GM12892 (cell line): ENCODE measurements at regions not wholly inside any gene's neighbourhood (a gene's known extent, or its start where the extent isn't known, plus 50 kb on each side); places are given as distances from the start of the nearest gene placed in this dataset.
"Not testable (repeated sequence)": the region's sequence is repeated elsewhere in the genome, so short reads cannot be mapped to it uniquely, and the experiment has no call there.

Experiments used
- POLR2A ChIP-seq: IDR thresholded peaks from 2 replicates; pipeline ENCODE4 v1.6.1; 2011; ENCODE audit warnings: low read depth, low read length, control low read depth
- POLR2AphosphoS5 ChIP-seq: IDR thresholded peaks from 2 replicates; pipeline ENCODE4 v1.6.1; 2011; ENCODE audit warnings: low read depth, low read length, control low read depth
- TAF1 ChIP-seq: IDR thresholded peaks from 2 replicates; pipeline ENCODE4 v1.6.1; 2011; ENCODE audit warnings: low read depth, mild to moderate bottlenecking, control low read depth, low read length, borderline replicate concordance

DNA sequence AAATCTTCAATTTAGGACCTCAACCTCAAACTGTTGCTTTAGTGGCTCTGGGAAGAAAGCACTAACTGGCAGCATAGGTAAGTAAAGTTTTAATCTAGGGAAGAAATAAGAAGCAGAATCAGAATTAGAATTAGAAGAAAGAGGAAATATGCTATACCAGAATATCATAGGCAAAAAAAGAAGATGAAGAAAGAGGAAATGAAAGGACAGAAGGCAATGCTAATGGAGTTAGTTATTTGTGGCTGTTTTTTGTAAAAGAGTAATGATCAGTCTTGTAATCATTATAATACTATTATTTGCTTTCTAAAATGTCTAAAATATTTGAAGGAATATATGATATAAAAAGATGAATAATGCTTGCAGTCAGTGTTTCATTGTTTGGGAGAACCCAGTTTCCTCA lies 122.9 kb downstream of the FAM72C start:
- not testable (repeated sequence) for TF ChIP-seq POLR2A, TAF1, POLR2AphosphoS5
